ENCODE measurements at regions not wholly inside any gene's neighbourhood (a gene's known extent, or its start where the extent isn't known, plus 50 kb on each side); places are given as distances from the start of the nearest gene placed in this dataset.

DNA sequence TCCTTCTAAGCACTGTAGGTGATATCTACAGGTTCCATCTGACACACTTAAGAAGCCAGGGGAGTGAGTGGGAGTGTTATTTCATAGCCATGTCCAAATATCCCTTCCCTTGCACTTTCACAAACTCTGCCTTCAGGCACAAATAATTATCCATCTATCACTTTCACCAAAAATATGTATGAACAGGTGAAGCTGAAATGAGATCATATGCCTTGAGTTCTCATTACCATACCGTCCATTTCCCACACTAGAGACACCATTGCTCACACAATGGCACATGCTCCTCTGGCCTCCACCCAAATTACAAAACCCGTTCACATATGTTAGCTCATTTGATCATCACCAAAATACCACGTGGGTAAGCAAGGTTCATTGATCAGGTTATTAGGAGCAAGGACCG is 151.9 kb upstream of the BNIP2 start:
- TF ChIP-seq, protein P1, sequence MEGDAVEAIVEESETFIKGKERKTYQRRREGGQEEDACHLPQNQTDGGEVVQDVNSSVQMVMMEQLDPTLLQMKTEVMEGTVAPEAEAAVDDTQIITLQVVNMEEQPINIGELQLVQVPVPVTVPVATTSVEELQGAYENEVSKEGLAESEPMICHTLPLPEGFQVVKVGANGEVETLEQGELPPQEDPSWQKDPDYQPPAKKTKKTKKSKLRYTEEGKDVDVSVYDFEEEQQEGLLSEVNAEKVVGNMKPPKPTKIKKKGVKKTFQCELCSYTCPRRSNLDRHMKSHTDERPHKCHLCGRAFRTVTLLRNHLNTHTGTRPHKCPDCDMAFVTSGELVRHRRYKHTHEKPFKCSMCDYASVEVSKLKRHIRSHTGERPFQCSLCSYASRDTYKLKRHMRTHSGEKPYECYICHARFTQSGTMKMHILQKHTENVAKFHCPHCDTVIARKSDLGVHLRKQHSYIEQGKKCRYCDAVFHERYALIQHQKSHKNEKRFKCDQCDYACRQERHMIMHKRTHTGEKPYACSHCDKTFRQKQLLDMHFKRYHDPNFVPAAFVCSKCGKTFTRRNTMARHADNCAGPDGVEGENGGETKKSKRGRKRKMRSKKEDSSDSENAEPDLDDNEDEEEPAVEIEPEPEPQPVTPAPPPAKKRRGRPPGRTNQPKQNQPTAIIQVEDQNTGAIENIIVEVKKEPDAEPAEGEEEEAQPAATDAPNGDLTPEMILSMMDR (conservative IDR thresholded peaks at IDR 0.05; ENCODE audit: low read depth, low read length), result no peak
- TF ChIP-seq EZH2phosphoT487 (IDR thresholded peaks at IDR 0.05; ENCODE audit: borderline replicate concordance, low read length) (no peak), EZH2 (IDR thresholded peaks at IDR 0.05; ENCODE audit: low read length, unreplicated experiment) (no peak)

Data from PC-3 (cell line).